MM.1S (cell line): ENCODE measurements at regions not wholly inside any gene's neighbourhood (a gene's known extent, or its start where the extent isn't known, plus 50 kb on each side); places are given as distances from the start of the nearest gene placed in this dataset.

Experiments used
- DNase-seq: peaks from one replicate; pipeline ENCODE4 v3.0.0-alpha.2; 2015
- H2AFZ ChIP-seq: fragments of 300-600 bp; sonication (generic); 2 replicates; pipeline ENCODE4 v1.6.0; 2016; ENCODE audit warnings: antibody characterized with exemption, low read length
- H3F3A ChIP-seq: fragments of 300-600 bp; sonication (generic); 2 replicates; pipeline ENCODE4 v1.6.1; 2016; ENCODE audit warnings: mild to moderate bottlenecking, antibody characterized with exemption, low read length, moderate library complexity, mixed read lengths; ENCODE audit not compliant: insufficient read depth
- H3K27ac ChIP-seq: fragments of 300-600 bp; sonication (generic); 2 replicates; pipeline ENCODE4 v1.5.1; 2016; ENCODE audit warnings: mild to moderate bottlenecking, low read length
- H3K27me3 ChIP-seq: fragments of 300-600 bp; sonication (generic); replicated peaks from 2 replicates; pipeline ENCODE4 v1.6.0; 2016; ENCODE audit warnings: low read length; ENCODE audit not compliant: insufficient read depth
- H3K36me3 ChIP-seq: fragments of 300-600 bp; sonication (generic); replicated peaks from 2 replicates; pipeline ENCODE4 v1.6.1; 2016; ENCODE audit warnings: mild to moderate bottlenecking, low read length, mixed read lengths; ENCODE audit not compliant: insufficient read depth
- H3K4me1 ChIP-seq: fragments of 300-600 bp; sonication (generic); 2 replicates; pipeline ENCODE4 v1.6.1; 2016; ENCODE audit warnings: low read length, mixed read lengths
- H3K4me2 ChIP-seq: fragments of 300-600 bp; sonication (generic); 2 replicates; pipeline ENCODE4 v1.6.0; 2016; ENCODE audit warnings: low read depth, low read length
- H3K4me3 ChIP-seq: fragments of 300-600 bp; sonication (generic); 2 replicates; pipeline ENCODE4 v1.5.1; 2016; ENCODE audit warnings: low read length, mixed read lengths
- H3K79me2 ChIP-seq: fragments of 300-600 bp; sonication (generic); 2 replicates; pipeline ENCODE4 v1.6.1; 2016; ENCODE audit warnings: mixed run types, low read length, mixed read lengths
- H3K9ac ChIP-seq: fragments of 300-600 bp; sonication (generic); 2 replicates; pipeline ENCODE4 v1.6.1; 2016; ENCODE audit warnings: low read length, mixed read lengths
- H3K9me2 ChIP-seq: fragments of 300-600 bp; sonication (generic); replicated peaks from 2 replicates; pipeline ENCODE4 v1.6.1; 2016; ENCODE audit warnings: mild to moderate bottlenecking, low read length, mixed read lengths; ENCODE audit not compliant: insufficient read depth
- H3K9me3 ChIP-seq: fragments of 300-600 bp; sonication (generic); replicated peaks from 2 replicates; pipeline ENCODE4 v1.6.1; 2016; ENCODE audit warnings: mild to moderate bottlenecking, low read length, mixed read lengths; ENCODE audit not compliant: insufficient read depth
- H4K20me1 ChIP-seq: fragments of 300-600 bp; sonication (generic); 2 replicates; pipeline ENCODE4 v1.6.1; 2016; ENCODE audit warnings: mild to moderate bottlenecking, low read length, moderate library complexity, mixed read lengths; ENCODE audit not compliant: insufficient read depth
- CTCF ChIP-seq: fragments of 300-600 bp; sonication (generic); IDR thresholded peaks from 2 replicates; pipeline ENCODE4 v1.5.1; 2016; ENCODE audit warnings: antibody characterized with exemption, low read length, mixed read lengths
- EZH2 ChIP-seq: fragments of 300-600 bp; sonication (generic); optimal IDR thresholded peaks from 2 replicates; pipeline ENCODE3; 2017; ENCODE audit warnings: low read depth, mild to moderate bottlenecking, antibody characterized with exemption, low read length, mixed read lengths
- EZH2phosphoT487 ChIP-seq: fragments of 300-600 bp; sonication (generic); IDR thresholded peaks from 2 replicates; pipeline ENCODE4 v1.6.1; 2018; ENCODE audit warnings: antibody characterized with exemption, low read length

- no peaks in the 10 kb centered on the region for H4K20me1 ChIP-seq
- H3K4me2 ChIP-seq, result no peak overlapping the region
- no peaks in the 10 kb centered on the region for H3K36me3 ChIP-seq
- H3K27ac ChIP-seq, result no peak overlapping the region
- no peaks in the 10 kb centered on the region for H3K27me3 ChIP-seq
- TF ChIP-seq EZH2, result no peak
- no peak for TF ChIP-seq CTCF
- TF ChIP-seq EZH2phosphoT487, result no peak
- no peaks in the 10 kb centered on the region for H3K9me3 ChIP-seq
- H3K4me1 ChIP-seq, result no peaks in the 10 kb centered on the region
- no peaks in the 10 kb centered on the region for H3K9me2 ChIP-seq
- no peak overlapping the region for H3K4me3 ChIP-seq
- no peak overlapping the region for H2AFZ ChIP-seq
- no peak overlapping the region for H3K9ac ChIP-seq
- H3F3A ChIP-seq, result no peaks in the 10 kb centered on the region
- no peak for DNase-seq
- H3K79me2 ChIP-seq, result no peaks in the 10 kb centered on the region
Observed at GRCh38 chr18:29188760-29189159, 1011.8 kb upstream of the CDH2 start.

GRCh38 chr18:29185801-29186200 lies 1008.9 kb upstream of the CDH2 start:
- no peak overlapping the region for H3K27ac ChIP-seq
- H3K9me2 ChIP-seq, result no peaks in the 10 kb centered on the region
- H3K4me2 ChIP-seq, result no peak overlapping the region
- no peaks in the 10 kb centered on the region for H3K4me1 ChIP-seq
- H3K27me3 ChIP-seq, result no peaks in the 10 kb centered on the region
- H2AFZ ChIP-seq, result no peak overlapping the region
- no peaks in the 10 kb centered on the region for H3K79me2 ChIP-seq
- DNase-seq, result no peak
- H3K36me3 ChIP-seq, result no peaks in the 10 kb centered on the region
- no peak for TF ChIP-seq EZH2
- TF ChIP-seq CTCF, result no peak
- no peak for TF ChIP-seq EZH2phosphoT487
- H3F3A ChIP-seq, result no peaks in the 10 kb centered on the region
- H3K9ac ChIP-seq, result no peak overlapping the region
- no peak overlapping the region for H3K4me3 ChIP-seq
- no peaks in the 10 kb centered on the region for H3K9me3 ChIP-seq
- no peaks in the 10 kb centered on the region for H4K20me1 ChIP-seq

GRCh38 chr18:29184654-29185053 lies 1007.7 kb upstream of the CDH2 start:
- H3K27ac ChIP-seq, result no peak overlapping the region
- H3K9me2 ChIP-seq, result no peaks in the 10 kb centered on the region
- H3K79me2 ChIP-seq, result no peaks in the 10 kb centered on the region
- no peaks in the 10 kb centered on the region for H3F3A ChIP-seq
- TF ChIP-seq EZH2phosphoT487 (no peak), CTCF (no peak), EZH2 (no peak)
- H4K20me1 ChIP-seq, result no peaks in the 10 kb centered on the region
- H3K4me1 ChIP-seq, result no peaks in the 10 kb centered on the region
- H3K9me3 ChIP-seq, result no peaks in the 10 kb centered on the region
- H2AFZ ChIP-seq, result no peak overlapping the region
- no peak for DNase-seq
- H3K4me3 ChIP-seq, result no peak overlapping the region
- no peak overlapping the region for H3K4me2 ChIP-seq
- H3K27me3 ChIP-seq, result no peaks in the 10 kb centered on the region
- no peak overlapping the region for H3K9ac ChIP-seq
- H3K36me3 ChIP-seq, result no peaks in the 10 kb centered on the region
